ENCODE measurements at regions not wholly inside any gene's neighbourhood (a gene's known extent, or its start where the extent isn't known, plus 50 kb on each side); places are given as distances from the start of the nearest gene placed in this dataset.

DNA sequence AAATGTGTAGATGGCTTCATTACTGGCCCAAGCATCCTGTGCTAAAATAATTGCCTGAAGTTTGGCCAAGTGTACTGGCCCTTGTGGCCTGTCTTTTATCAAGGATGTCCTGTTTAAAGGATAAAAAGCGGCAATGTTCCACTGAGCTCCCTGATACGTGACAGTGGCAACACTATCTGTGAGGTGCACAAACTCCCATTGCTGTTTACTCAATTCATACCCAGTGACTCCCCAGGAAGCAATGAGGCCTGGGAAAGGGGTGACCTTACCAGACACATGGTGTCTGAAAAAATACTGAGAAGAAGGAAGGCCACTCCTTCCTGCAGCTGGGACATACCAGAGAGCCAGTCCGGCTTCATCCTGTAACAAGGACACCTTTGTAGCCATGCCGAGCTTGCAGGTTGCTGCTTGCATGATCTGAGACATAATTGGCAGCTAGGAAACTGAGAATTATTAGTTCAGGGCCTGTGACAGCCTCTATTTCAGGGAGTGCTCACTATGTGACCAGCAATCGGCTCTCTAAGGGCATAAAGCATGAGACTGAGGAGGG, 198.5 kb upstream of the LRATD1 start:
- TF ChIP-seq, protein P1, sequence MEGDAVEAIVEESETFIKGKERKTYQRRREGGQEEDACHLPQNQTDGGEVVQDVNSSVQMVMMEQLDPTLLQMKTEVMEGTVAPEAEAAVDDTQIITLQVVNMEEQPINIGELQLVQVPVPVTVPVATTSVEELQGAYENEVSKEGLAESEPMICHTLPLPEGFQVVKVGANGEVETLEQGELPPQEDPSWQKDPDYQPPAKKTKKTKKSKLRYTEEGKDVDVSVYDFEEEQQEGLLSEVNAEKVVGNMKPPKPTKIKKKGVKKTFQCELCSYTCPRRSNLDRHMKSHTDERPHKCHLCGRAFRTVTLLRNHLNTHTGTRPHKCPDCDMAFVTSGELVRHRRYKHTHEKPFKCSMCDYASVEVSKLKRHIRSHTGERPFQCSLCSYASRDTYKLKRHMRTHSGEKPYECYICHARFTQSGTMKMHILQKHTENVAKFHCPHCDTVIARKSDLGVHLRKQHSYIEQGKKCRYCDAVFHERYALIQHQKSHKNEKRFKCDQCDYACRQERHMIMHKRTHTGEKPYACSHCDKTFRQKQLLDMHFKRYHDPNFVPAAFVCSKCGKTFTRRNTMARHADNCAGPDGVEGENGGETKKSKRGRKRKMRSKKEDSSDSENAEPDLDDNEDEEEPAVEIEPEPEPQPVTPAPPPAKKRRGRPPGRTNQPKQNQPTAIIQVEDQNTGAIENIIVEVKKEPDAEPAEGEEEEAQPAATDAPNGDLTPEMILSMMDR (IDR thresholded peaks at IDR 0.05), result no peak
- no peak for TF ChIP-seq POLR2A (IDR thresholded peaks at IDR 0.05)

Data from testis (tissue), 2 donors.